HepG2 (cell line): ENCODE measurements at regions not wholly inside any gene's neighbourhood (a gene's known extent, or its start where the extent isn't known, plus 50 kb on each side); places are given as distances from the start of the nearest gene placed in this dataset.
A peak's percentile ranks its signal among the peaks of the same experiment; 100 is the strongest.

Experiments used
- ATAC-seq: fragments of 200-7000 bp; cut with Tn5 transposase; 3 replicates; pipeline ENCODE4 v1.9.1; 2020; ENCODE audit warnings: mild to moderate bottlenecking, moderate library complexity
- BruUV-seq: library from RNA; stranded (reverse); fragments of 400-500 nt; replicated peaks from 2 replicates; lab custom pipeline; 2021; lab: Mats Ljungman, UMichigan
- CTCF ChIA-PET: fragments of 300-600 bp; formaldehyde crosslinking; extraction: SDS; loops from one replicate; lab custom pipeline; 2021; ENCODE audit warnings: low total read pairs, inconsistent platforms, low intra/inter-chr PET ratio; lab: Yijun Ruan, JAX
- POLR2A ChIA-PET: fragments of 350-600 bp; sonication (Branson Sonifier 250); formaldehyde crosslinking; loops from one replicate; lab custom pipeline; 2020; ENCODE audit warnings: antibody characterized with exemption, inconsistent platforms; lab: Yijun Ruan, JAX
- DNase-seq: peaks from one replicate; pipeline ENCODE4 v3.0.0-alpha.2; 2015; ENCODE audit warnings: low spot score
- FAIRE-seq: peaks from 3 replicates; lab custom pipeline; 2011; peaks lifted over from hg19 to GRCh38; lab: Jason Lieb, UNC
- H2AFZ ChIP-seq: one replicate; pipeline ENCODE4 v1.6.1; 2011; ENCODE audit warnings: low read length, inconsistent platforms
- H3K27ac ChIP-seq: fragments of 300-600 bp; 3 replicates; pipeline ENCODE4 v1.8.0; 2011; ENCODE audit warnings: mixed run types, mild to moderate bottlenecking, mixed read lengths, low read length, inconsistent platforms; ENCODE audit not compliant: insufficient read depth; ENCODE audit errors: extremely low read length
- H3K27me3 ChIP-seq, 2 experiments: fragments of 200-600 bp in 1 of 2; 2 replicates in 1 of 2; 3 replicates in 1 of 2; pipeline versions ENCODE4 v1.6.0 to v1.8.0; 2011; ENCODE audit warnings: low read length in 2 of 2, mild to moderate bottlenecking in 2 of 2, moderate library complexity in 2 of 2, inconsistent platforms in 1 of 2; ENCODE audit not compliant: insufficient read depth in 2 of 2, control insufficient read depth in 1 of 2
- H3K36me3 ChIP-seq, 2 experiments: fragments of 200-600 bp in 1 of 2; replicated peaks in 1 of 2; 2 replicates in 1 of 2; 3 replicates in 1 of 2; pipeline versions ENCODE4 v1.5.1 to v1.8.0; 2011; ENCODE audit warnings: low read length in 2 of 2, inconsistent platforms in 1 of 2; ENCODE audit not compliant: insufficient read depth in 2 of 2, control insufficient read depth in 1 of 2
- H3K4me1 ChIP-seq: 2 replicates; pipeline ENCODE4 v1.5.1; 2012; ENCODE audit warnings: low read length, inconsistent platforms; ENCODE audit not compliant: insufficient read depth
- H3K4me2 ChIP-seq: 2 replicates; pipeline ENCODE4 v1.6.0; 2011; ENCODE audit warnings: low read depth, low read length, inconsistent platforms
- H3K4me3 ChIP-seq, 3 experiments: fragments of 200-600 bp in 1 of 3; sonication (generic), shearing (Covaris generic) in 1 of 3; replicated peaks in 1 of 3; 2 replicates each; pipeline ENCODE4 v1.5.1; 2011 to 2016; ENCODE audit warnings: low read length in 3 of 3, inconsistent platforms in 2 of 3, low read depth in 2 of 3, mild to moderate bottlenecking in 2 of 3, control low read depth in 1 of 3, mixed read lengths in 1 of 3; ENCODE audit not compliant: insufficient read depth in 1 of 3
- H3K79me2 ChIP-seq: one replicate; pipeline ENCODE4 v1.6.1; 2011; ENCODE audit warnings: low read length, inconsistent platforms; ENCODE audit not compliant: insufficient read depth
- H3K9ac ChIP-seq: 2 replicates; pipeline ENCODE4 v1.6.0; 2011; ENCODE audit warnings: mild to moderate bottlenecking, low read depth, low read length, inconsistent platforms; ENCODE audit not compliant: insufficient read depth
- H3K9me3 ChIP-seq: 2 replicates; pipeline ENCODE4 v1.5.1; 2012; ENCODE audit warnings: mild to moderate bottlenecking, low read length
- H4K20me1 ChIP-seq: 2 replicates; pipeline ENCODE4 v1.6.0; 2011; ENCODE audit warnings: inconsistent platforms, mild to moderate bottlenecking, low read length, moderate library complexity; ENCODE audit not compliant: insufficient read depth
- CREB1 ChIP-seq, 2 experiments: fragments of 450-650 bp in 1 of 2; IDR thresholded peaks; 2 replicates each; pipeline ENCODE4 v1.6.1; 2016 to 2017; ENCODE audit warnings: control low read depth in 1 of 2, mild to moderate bottlenecking in 1 of 2, missing compliant biosample characterization in 1 of 2, missing genetic modification characterization in 1 of 2
- LCORL ChIP-seq, 2 experiments: fragments of 450-650 bp in 1 of 2; sonication (generic) in 1 of 2; formaldehyde crosslinking in 1 of 2; IDR thresholded peaks; 2 replicates each; pipeline versions ENCODE4 v1.5.0 to v1.6.1; 2017 to 2020; ENCODE audit warnings: antibody characterized with exemption in 1 of 2, missing genetic modification reagents in 1 of 2
- MAFK ChIP-seq, 2 experiments: IDR thresholded peaks in 1 of 2; conservative IDR thresholded peaks in 1 of 2; 2 replicates each; pipeline ENCODE4 v1.6.1; 2011; ENCODE audit warnings: improper control_type of control experiment in 2 of 2, low read length in 2 of 2
- ZNF33A ChIP-seq: sonication (generic); formaldehyde crosslinking; IDR thresholded peaks from 2 replicates; pipeline ENCODE4 v1.5.1; 2020; ENCODE audit warnings: missing genetic modification reagents, mild to moderate bottlenecking, moderate library complexity, borderline replicate concordance
- ZNF350 ChIP-seq: sonication (generic); formaldehyde crosslinking; IDR thresholded peaks from 2 replicates; pipeline ENCODE4 v1.4.0; 2020; ENCODE audit warnings: mild to moderate bottlenecking, low read depth, missing genetic modification reagents, borderline replicate concordance
- ZNF780A ChIP-seq: sonication (generic); formaldehyde crosslinking; IDR thresholded peaks from 2 replicates; pipeline ENCODE4 v1.8.0; 2022; ENCODE audit warnings: mild to moderate bottlenecking, missing genetic modification reagents, moderate library complexity
- WGBS: methylation state at CpG from one replicate; pipeline ENCODE4 v1.1.6; 2017; ENCODE audit warnings: low lambda C conversion rate; 5-methylcytosine and 5-hydroxymethylcytosine counted together
- in situ Hi-C: cut with HindIII; loops from 2 replicates; pipeline ENCODE4 v1.10.0; 2017; ENCODE audit warnings: low pct_unique_long_range_greater_than_20kb; ENCODE audit not compliant: extremely low pct_ligation_motif_present
- intact Hi-C: fragments of 100-400 bp; cut with micrococcal nuclease; formaldehyde crosslinking; loops from one replicate; pipeline ENCODE4 v1.10.0; 2022; ENCODE audit not compliant: unreplicated experiment
- TF ChIP-seq, protein P1 (sequence below), 2 experiments: IDR thresholded peaks; 2 replicates each; pipeline ENCODE4 v1.6.1; 2011 to 2012; ENCODE audit warnings: low read length in 2 of 2, borderline replicate concordance in 1 of 2, low read depth in 1 of 2, mild to moderate bottlenecking in 1 of 2, moderate library complexity in 1 of 2

DNA sequence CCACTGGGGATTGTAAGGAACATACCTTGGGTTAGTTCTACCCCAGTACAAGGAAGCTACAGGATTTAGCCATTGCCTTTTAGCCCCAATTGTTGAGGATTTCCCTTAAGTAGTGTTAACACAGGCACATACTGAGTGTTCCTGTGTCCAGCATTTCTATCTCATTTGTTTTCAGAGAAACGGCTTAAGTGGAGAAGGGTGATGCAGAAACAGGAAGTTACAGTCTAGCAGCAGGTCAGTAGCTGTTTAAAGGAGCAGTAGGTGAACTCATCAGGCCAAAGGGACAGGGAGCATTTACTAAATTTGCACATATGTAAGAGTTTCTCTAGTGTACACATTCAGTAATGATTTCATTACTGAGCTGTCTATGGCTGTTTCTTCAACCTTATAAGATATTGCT, 644.2 kb upstream of the GJE1 start (continued):
- TF ChIP-seq, protein P1, sequence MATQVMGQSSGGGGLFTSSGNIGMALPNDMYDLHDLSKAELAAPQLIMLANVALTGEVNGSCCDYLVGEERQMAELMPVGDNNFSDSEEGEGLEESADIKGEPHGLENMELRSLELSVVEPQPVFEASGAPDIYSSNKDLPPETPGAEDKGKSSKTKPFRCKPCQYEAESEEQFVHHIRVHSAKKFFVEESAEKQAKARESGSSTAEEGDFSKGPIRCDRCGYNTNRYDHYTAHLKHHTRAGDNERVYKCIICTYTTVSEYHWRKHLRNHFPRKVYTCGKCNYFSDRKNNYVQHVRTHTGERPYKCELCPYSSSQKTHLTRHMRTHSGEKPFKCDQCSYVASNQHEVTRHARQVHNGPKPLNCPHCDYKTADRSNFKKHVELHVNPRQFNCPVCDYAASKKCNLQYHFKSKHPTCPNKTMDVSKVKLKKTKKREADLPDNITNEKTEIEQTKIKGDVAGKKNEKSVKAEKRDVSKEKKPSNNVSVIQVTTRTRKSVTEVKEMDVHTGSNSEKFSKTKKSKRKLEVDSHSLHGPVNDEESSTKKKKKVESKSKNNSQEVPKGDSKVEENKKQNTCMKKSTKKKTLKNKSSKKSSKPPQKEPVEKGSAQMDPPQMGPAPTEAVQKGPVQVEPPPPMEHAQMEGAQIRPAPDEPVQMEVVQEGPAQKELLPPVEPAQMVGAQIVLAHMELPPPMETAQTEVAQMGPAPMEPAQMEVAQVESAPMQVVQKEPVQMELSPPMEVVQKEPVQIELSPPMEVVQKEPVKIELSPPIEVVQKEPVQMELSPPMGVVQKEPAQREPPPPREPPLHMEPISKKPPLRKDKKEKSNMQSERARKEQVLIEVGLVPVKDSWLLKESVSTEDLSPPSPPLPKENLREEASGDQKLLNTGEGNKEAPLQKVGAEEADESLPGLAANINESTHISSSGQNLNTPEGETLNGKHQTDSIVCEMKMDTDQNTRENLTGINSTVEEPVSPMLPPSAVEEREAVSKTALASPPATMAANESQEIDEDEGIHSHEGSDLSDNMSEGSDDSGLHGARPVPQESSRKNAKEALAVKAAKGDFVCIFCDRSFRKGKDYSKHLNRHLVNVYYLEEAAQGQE (IDR thresholded peaks at IDR 0.05; ENCODE audit: borderline replicate concordance in 1 of 2, low read depth in 1 of 2, low read length in 2 of 2), result no peak
- TF ChIP-seq ZNF33A, result no peak
- no peak for TF ChIP-seq ZNF780A (CRISPR knock-in tag)

DNA sequence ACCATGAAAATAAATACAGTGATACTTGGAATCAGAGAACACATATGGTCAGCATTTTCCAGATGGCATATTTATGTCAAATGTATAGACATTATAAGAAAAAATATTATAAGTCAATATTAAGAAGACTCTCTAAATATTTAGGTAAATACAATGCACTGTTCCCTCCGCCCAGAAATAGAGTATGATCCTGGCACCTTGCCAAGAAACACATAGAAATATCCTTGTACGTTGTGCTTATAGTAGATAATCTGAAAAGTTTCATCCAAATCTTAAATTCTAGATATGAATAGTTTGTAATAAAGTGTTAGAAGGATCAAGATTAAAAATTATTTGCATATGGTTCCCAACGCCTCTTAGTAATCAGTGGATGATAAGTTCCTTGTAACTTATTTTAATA, 645.8 kb upstream of the GJE1 start:
- Histone ChIP-seq H4K20me1 (no peaks in the 10 kb centered on the region), H3K79me2 (no peaks in the 10 kb centered on the region), H3K36me3 (no peaks in the 10 kb centered on the region), H3K9ac (no peak overlapping the region), H3K4me2 (no peak overlapping the region), H3K4me3 (no peak overlapping the region), H3K4me1 (no peaks in the 10 kb centered on the region), H2AFZ (no peak overlapping the region), H3K27me3 (no peaks in the 10 kb centered on the region; a peak in 1 of 5 replicates), H3K9me3 (no peaks in the 10 kb centered on the region), H3K27ac (no peak overlapping the region)
- intact Hi-C loops (no loop called here), in situ Hi-C loops (no loop called here)
- TF ChIP-seq ZNF350 (CRISPR knock-in tag) (no peak), CREB1 (IDR thresholded peaks at IDR 0.05) (no peak), CREB1 (CRISPR knock-in tag; IDR thresholded peaks at IDR 0.05) (no peak), LCORL (IDR thresholded peaks at IDR 0.05) (peak; percentile 95), LCORL (CRISPR knock-in tag; IDR thresholded peaks at IDR 0.05) (no peak), MAFK (conservative IDR thresholded peaks at IDR 0.05 in 1 of 2, IDR thresholded peaks at IDR 0.05 in 1 of 2; ENCODE audit: low read length in 2 of 2) (peak in 1 of 2 experiments; percentile 41; a peak in 1 of 4 replicates)
- no peak for FAIRE-seq
- ChIA-PET POLR2A (no interaction called here), CTCF (no interaction called here)
- no peak for ATAC-seq
- DNase-seq, result no peak
- no TSS peak for BruUV-seq
- WGBS, result 45% methylated on average over 3 of the region's 3 CpGs
